Heart left ventricle (tissue), 13 donors: ENCODE measurements at regions not wholly inside any gene's neighbourhood (a gene's known extent, or its start where the extent isn't known, plus 50 kb on each side); places are given as distances from the start of the nearest gene placed in this dataset.

Experiments
- POLR2A ChIP-seq, 2 donors: fragments of 450-650 bp; IDR thresholded peaks; one replicate each; pipeline ENCODE4 v1.6.1; 2017; ENCODE audit warnings: antibody characterized with exemption in 2 of 2, mild to moderate bottlenecking in 2 of 2, moderate library complexity in 2 of 2
- TF ChIP-seq, protein P1 (sequence below), 12 donors: fragments of 200-600 bp; sonication (generic) in 4 of 12; IDR thresholded peaks; one replicate each; pipeline versions ENCODE4 v1.5.0 to v1.8.0; 2018 to 2022; ENCODE audit warnings: antibody characterized with exemption in 12 of 12, mild to moderate bottlenecking in 5 of 12
- donor health status: ischemic (EF 13 %, LVEDD 7.1; RV severe dilation, severe dysfunction).
- donor health status: DM: no; HTN: yes; CAD: no.
- donor health status: DM: no; HTN: no; CAD: no.
- donor health status: ischemic (EF 25% LVEDD 6.9; RV normal size, moderate dysfunction).
- donor health status: ischemic (EF 25% LVEDD 5.7; RV mildly dilated, moderate dysfunction).
- donor health status: ischemic (EF 35%, LVEDD 5.7; RV mildly dilated, moderate dysfunction).
- donor health status: nonischemic (EF 11% LVEDD 7.7; RV severe dilation, severe dysfunction).
- donor health status: DM: yes; HTN: yes; CAD: no.
- donor health status: PGD.
- donor health status: ischemic (EF 29% LVEDD 5.4; RV normal size, mild dysfunction).
- donor health status: nonischemic (EF 23%, LVEDD 6.1; RV moderate dilation, normal function).

DNA sequence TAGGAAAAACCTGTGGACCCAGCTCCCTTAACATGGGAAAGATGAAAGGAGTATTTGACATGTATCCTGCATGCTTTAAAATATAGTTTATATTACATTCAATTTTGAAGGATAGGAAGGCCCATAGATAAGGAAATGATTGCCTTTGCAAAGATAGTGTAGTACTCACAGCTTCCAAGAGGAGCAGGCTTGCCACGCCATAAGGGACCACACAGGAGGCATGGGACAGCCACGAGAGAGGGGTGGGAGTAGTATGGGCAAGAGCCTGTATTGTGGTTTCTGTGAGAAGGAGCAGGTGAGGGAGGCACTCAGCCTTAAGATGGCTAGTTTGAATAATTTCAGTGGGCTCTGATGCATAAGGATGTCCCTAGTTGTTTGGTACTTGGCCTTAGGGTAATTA lies 740.3 kb downstream of the SATB2 start:
- TF ChIP-seq POLR2A (IDR thresholded peaks at IDR 0.05) = no peak
- TF ChIP-seq, protein P1, sequence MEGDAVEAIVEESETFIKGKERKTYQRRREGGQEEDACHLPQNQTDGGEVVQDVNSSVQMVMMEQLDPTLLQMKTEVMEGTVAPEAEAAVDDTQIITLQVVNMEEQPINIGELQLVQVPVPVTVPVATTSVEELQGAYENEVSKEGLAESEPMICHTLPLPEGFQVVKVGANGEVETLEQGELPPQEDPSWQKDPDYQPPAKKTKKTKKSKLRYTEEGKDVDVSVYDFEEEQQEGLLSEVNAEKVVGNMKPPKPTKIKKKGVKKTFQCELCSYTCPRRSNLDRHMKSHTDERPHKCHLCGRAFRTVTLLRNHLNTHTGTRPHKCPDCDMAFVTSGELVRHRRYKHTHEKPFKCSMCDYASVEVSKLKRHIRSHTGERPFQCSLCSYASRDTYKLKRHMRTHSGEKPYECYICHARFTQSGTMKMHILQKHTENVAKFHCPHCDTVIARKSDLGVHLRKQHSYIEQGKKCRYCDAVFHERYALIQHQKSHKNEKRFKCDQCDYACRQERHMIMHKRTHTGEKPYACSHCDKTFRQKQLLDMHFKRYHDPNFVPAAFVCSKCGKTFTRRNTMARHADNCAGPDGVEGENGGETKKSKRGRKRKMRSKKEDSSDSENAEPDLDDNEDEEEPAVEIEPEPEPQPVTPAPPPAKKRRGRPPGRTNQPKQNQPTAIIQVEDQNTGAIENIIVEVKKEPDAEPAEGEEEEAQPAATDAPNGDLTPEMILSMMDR (IDR thresholded peaks at IDR 0.05) = no peak
